IPS-15b (cell line): ENCODE measurements at regions not wholly inside any gene's neighbourhood (a gene's known extent, or its start where the extent isn't known, plus 50 kb on each side); places are given as distances from the start of the nearest gene placed in this dataset.

Experiments
- H3K27me3 ChIP-seq: one replicate; pipeline ENCODE4 v1.6.1; 2013; ENCODE audit warnings: low read length; ENCODE audit not compliant: control insufficient read depth, insufficient read depth
- H3K36me3 ChIP-seq: one replicate; pipeline ENCODE4 v1.6.1; 2013; ENCODE audit warnings: low read length; ENCODE audit not compliant: control insufficient read depth, insufficient read depth
- H3K4me1 ChIP-seq: one replicate; pipeline ENCODE4 v1.6.1; 2013; ENCODE audit warnings: mild to moderate bottlenecking, low read length; ENCODE audit not compliant: control insufficient read depth, insufficient read depth
- H3K4me3 ChIP-seq: one replicate; pipeline ENCODE4 v1.5.1; 2013; ENCODE audit warnings: low read depth, low read length
- H3K9ac ChIP-seq: one replicate; pipeline ENCODE4 v1.6.1; 2013; ENCODE audit warnings: low read depth, mild to moderate bottlenecking, low read length
- H3K9me3 ChIP-seq: one replicate; pipeline ENCODE4 v1.6.1; 2013; ENCODE audit warnings: mild to moderate bottlenecking, low read length; ENCODE audit not compliant: control insufficient read depth, insufficient read depth

- Histone ChIP-seq H3K9ac (no peak overlapping the region), H3K36me3 (no peaks in the 10 kb centered on the region), H3K4me3 (no peak overlapping the region), H3K4me1 (no peaks in the 10 kb centered on the region), H3K27me3 (no peaks in the 10 kb centered on the region), H3K9me3 (no peaks in the 10 kb centered on the region)
These were observed 571.4 kb upstream of the ATP2B1 start for GRCh38 chr12:90280033-90280432.

GRCh38 chr12:90275088-90275487 lies 566.5 kb upstream of the ATP2B1 start:
- no peaks in the 10 kb centered on the region for H3K27me3 ChIP-seq
- H3K9me3 ChIP-seq, result no peaks in the 10 kb centered on the region
- no peaks in the 10 kb centered on the region for H3K36me3 ChIP-seq
- no peak overlapping the region for H3K9ac ChIP-seq
- no peak overlapping the region for H3K4me3 ChIP-seq
- no peaks in the 10 kb centered on the region for H3K4me1 ChIP-seq

- Histone ChIP-seq H3K9me3 (no peaks in the 10 kb centered on the region), H3K9ac (no peak overlapping the region), H3K36me3 (no peaks in the 10 kb centered on the region), H3K4me1 (no peaks in the 10 kb centered on the region), H3K4me3 (no peak overlapping the region), H3K27me3 (no peaks in the 10 kb centered on the region)
These were observed 565.8 kb upstream of the ATP2B1 start for GRCh38 chr12:90274407-90274806.

- Histone ChIP-seq H3K9ac (no peak overlapping the region), H3K27me3 (no peaks in the 10 kb centered on the region), H3K4me3 (no peak overlapping the region), H3K36me3 (no peaks in the 10 kb centered on the region), H3K4me1 (no peaks in the 10 kb centered on the region), H3K9me3 (no peaks in the 10 kb centered on the region)
These were observed 559.9 kb upstream of the ATP2B1 start for GRCh38 chr12:90268574-90268973.

- no peaks in the 10 kb centered on the region for H3K4me1 ChIP-seq
- no peaks in the 10 kb centered on the region for H3K27me3 ChIP-seq
- no peak overlapping the region for H3K4me3 ChIP-seq
- no peak overlapping the region for H3K9ac ChIP-seq
- H3K9me3 ChIP-seq, result no peaks in the 10 kb centered on the region
- no peaks in the 10 kb centered on the region for H3K36me3 ChIP-seq
These were observed 553.6 kb upstream of the ATP2B1 start for GRCh38 chr12:90262251-90262650.

GRCh38 chr12:90261283-90261682 lies 552.6 kb upstream of the ATP2B1 start:
- Histone ChIP-seq H3K36me3 (no peaks in the 10 kb centered on the region), H3K4me1 (no peaks in the 10 kb centered on the region), H3K27me3 (no peaks in the 10 kb centered on the region), H3K9ac (no peak overlapping the region), H3K4me3 (no peak overlapping the region), H3K9me3 (no peaks in the 10 kb centered on the region)

GRCh38 chr12:90260136-90260535 lies 551.5 kb upstream of the ATP2B1 start:
- Histone ChIP-seq H3K27me3 (no peaks in the 10 kb centered on the region), H3K9ac (no peak overlapping the region), H3K9me3 (no peaks in the 10 kb centered on the region), H3K36me3 (no peaks in the 10 kb centered on the region), H3K4me3 (no peak overlapping the region), H3K4me1 (no peaks in the 10 kb centered on the region)

GRCh38 chr12:90257927-90258624 lies 549.4 kb upstream of the ATP2B1 start:
- H3K4me3 ChIP-seq, result no peak overlapping the region
- no peaks in the 10 kb centered on the region for H3K27me3 ChIP-seq
- H3K4me1 ChIP-seq, result no peaks in the 10 kb centered on the region
- H3K9ac ChIP-seq, result no peak overlapping the region
- H3K36me3 ChIP-seq, result no peaks in the 10 kb centered on the region
- no peaks in the 10 kb centered on the region for H3K9me3 ChIP-seq

GRCh38 chr12:90254796-90255195 lies 546.2 kb upstream of the ATP2B1 start:
- H3K4me1 ChIP-seq, result no peaks in the 10 kb centered on the region
- no peaks in the 10 kb centered on the region for H3K27me3 ChIP-seq
- no peak overlapping the region for H3K9ac ChIP-seq
- no peak overlapping the region for H3K4me3 ChIP-seq
- no peaks in the 10 kb centered on the region for H3K36me3 ChIP-seq
- no peaks in the 10 kb centered on the region for H3K9me3 ChIP-seq

GRCh38 chr12:90253674-90254181 lies 545.1 kb upstream of the ATP2B1 start:
- H3K4me3 ChIP-seq, result no peak overlapping the region
- no peaks in the 10 kb centered on the region for H3K27me3 ChIP-seq
- no peaks in the 10 kb centered on the region for H3K9me3 ChIP-seq
- H3K36me3 ChIP-seq, result no peaks in the 10 kb centered on the region
- H3K9ac ChIP-seq, result no peak overlapping the region
- no peaks in the 10 kb centered on the region for H3K4me1 ChIP-seq

GRCh38 chr12:90253136-90253535 lies 544.5 kb upstream of the ATP2B1 start:
- Histone ChIP-seq H3K36me3 (no peaks in the 10 kb centered on the region), H3K4me1 (no peaks in the 10 kb centered on the region), H3K4me3 (no peak overlapping the region), H3K9me3 (no peaks in the 10 kb centered on the region), H3K27me3 (no peaks in the 10 kb centered on the region), H3K9ac (no peak overlapping the region)

GRCh38 chr12:90250766-90251165 lies 542.1 kb upstream of the ATP2B1 start:
- H3K4me3 ChIP-seq, result no peak overlapping the region
- H3K27me3 ChIP-seq, result no peaks in the 10 kb centered on the region
- no peak overlapping the region for H3K9ac ChIP-seq
- H3K36me3 ChIP-seq, result no peaks in the 10 kb centered on the region
- H3K4me1 ChIP-seq, result no peaks in the 10 kb centered on the region
- H3K9me3 ChIP-seq, result no peaks in the 10 kb centered on the region
